HG03378 (cell line): ENCODE measurements at regions not wholly inside any gene's neighbourhood (a gene's known extent, or its start where the extent isn't known, plus 50 kb on each side); places are given as distances from the start of the nearest gene placed in this dataset.

Experiments
- ATAC-seq: cut with Tn5 transposase; IDR thresholded peaks from one replicate; pipeline ENCODE4 v1.9.1; 2021; ENCODE audit warnings: mild to moderate bottlenecking, moderate library complexity; ENCODE audit not compliant: unreplicated experiment

GRCh38 chr10:35922876-35923600, 280.9 kb upstream of the FZD8 start:
- no peak for ATAC-seq

DNA sequence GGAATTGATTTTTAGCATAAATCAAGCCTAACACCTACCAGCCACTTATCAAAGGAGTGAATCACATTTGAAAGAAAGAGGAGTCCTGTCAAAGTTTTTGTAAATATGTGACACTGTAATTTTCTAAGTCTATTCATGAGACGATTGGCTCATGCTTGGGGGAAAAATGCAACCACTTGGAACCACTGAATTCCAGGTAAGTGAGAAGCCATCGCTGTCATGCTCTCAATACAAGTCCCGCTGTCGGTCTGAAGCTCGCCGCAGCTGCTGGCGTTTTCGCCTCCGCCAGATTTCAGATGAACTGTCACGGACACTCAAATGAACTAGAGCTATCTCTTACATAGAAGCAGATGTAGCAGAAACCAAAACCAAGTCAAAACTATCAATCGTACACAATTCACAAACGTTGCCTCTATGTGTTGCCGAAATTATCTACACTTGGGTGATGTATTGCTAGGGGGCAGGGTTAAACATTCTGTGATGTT, 279.8 kb upstream of the FZD8 start:
- ATAC-seq, result no peak

DNA sequence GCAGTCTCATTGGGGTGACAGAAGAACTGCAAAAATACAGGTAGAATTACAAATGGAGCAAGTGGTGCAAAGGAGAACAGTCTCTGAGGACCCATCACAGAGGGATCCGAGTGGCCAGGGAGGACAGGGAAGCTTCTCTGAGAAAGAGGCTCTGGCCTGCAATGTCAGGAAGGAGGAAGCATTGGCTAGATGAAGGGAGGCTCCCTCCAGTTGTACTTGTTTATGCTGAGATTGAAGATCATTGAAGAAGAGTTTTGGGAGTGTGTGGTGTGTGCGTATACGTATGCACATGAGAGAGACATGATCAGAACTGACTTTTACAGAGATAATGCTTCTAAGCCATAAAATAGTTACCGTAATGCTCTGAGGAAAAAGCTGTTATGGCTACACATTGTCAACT, 274.7 kb upstream of the FZD8 start:
- no peak for ATAC-seq

GRCh38 chr10:35913628-35914027, 271.5 kb upstream of the FZD8 start:
- ATAC-seq, result no peak

DNA sequence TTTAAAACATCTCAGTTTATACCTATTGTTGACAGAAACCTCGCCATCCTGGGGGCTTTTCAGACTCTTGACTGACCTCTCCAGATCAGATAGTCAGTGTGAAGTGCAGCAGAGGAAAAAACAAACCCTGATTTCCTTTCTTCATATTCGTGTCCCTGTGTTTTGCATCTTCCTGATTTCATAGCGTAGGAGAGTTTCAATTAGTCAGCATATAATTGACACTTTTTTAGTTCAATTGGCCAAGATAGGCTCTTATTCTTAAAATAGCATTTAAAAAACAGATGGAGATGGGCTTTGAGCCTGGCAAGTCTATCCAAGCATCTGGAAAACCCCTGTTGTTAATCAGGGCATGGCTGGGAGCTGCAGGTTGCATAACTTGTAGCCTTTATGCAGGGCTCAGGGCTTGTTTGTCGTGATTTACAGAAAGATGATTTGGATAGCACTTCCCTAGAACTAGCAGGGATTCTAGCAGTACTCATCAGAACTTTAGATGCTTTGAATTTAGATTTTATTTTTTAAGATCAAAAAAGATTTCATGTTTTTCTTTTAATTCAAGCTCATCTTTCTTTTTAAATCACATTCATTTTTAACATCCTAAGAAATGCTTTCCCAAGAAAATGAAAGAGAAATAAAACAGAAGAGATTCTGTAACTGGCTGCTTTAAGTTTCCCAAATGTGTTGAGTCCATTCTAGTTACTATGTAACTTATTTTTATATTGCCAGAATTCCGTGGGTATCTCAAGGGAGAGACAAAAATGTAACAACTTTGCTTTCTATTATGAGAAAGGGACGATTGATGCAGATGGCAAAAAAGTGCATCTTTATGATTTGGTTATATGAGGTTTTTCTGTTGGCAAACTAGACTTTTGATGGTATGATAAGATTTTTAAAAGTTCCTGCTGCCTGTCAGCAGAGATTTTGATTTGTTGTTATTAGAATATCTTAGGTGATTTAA, 270.8 kb upstream of the FZD8 start:
- ATAC-seq, result no peak

DNA sequence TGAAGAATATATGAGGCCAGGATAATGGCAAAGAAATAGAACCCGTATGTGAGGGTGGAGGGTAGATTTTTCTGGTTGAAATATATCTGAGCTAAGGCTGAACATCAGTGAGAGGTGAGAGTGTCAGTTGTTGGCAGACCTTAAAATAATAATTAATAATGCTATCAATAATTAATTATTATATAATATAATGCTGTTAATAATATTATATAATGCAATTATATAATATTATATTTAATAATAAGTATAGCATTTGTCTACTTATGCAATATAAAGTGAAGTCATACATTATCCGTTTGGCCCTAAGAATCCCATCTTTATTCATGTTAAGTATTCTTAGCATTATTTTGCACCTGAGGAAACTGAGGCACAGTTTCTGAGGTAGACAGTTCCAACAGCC, 269.9 kb upstream of the FZD8 start:
- no peak for ATAC-seq

- no peak for ATAC-seq
These were observed 269.1 kb upstream of the FZD8 start for GRCh38 chr10:35911233-35911632.

DNA sequence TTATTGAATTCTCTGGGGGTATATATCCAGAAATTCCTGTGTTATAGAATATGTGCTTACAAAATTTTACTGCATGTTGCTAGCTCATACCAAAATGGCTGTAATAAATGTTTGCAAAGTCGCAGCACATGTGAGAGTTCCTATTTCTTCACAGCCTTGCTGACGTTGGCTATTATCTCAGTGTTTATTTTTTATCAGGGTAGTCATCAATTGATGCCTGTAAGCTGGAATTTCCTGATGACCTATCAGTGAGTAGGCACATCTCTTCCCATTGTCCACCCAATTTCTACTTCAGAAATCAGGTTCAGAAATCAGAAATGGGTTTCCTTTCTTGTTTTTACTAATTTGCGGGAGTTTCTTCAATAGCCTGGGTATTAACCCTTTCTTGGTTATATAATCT, 268.1 kb upstream of the FZD8 start:
- no peak for ATAC-seq

DNA sequence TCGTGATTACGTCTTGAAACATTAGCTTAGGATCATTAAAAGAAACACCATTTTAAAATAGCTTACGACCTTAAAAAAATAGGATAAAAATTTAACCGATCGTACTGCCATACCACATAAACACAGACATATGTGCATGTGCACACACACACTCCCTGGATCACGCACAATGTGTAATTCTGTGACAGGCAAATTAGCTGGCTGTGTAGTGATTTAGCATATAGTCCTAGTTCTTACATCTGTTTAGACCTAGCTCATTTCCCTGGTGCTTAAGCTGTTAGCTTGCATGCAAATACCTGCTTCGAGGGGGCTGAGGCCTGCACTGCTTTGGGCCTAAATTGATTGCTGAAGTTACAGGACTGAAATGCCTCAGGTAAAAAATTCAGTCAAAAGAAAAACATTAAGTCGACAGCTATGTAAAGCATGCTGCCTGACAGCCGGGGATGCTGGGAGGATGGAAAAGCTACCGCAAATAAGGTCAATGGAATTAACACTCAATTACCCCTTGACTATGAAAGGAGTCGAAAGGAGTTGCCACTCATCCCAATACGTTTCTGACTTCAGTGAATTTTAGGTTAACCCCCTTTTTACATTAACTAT, 267.1 kb upstream of the FZD8 start:
- no peak for ATAC-seq

GRCh38 chr10:35908451-35908850, 266.4 kb upstream of the FZD8 start:
- no peak for ATAC-seq

DNA sequence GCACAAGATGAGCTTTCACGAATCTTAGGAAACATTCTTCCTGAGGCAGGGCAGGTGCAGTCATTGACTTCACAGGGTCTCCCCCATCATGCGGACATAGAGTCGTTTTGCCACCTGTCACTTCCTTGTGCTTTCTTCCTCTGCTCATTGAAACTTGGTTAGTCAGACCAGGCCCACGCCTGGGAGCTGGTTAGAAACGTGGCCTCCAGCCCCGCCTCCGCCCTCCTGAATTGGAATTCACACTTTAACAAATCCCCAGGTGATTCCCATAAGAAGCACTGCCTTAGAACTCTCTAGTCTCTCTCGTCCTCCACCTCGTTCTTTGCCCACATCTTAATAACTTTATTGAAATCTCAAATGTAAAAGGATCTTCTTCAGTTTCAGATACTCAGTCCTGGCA, 265.5 kb upstream of the FZD8 start:
- no peak for ATAC-seq

- ATAC-seq, result no peak
These were observed 264.1 kb upstream of the FZD8 start for GRCh38 chr10:35906155-35906554.

DNA sequence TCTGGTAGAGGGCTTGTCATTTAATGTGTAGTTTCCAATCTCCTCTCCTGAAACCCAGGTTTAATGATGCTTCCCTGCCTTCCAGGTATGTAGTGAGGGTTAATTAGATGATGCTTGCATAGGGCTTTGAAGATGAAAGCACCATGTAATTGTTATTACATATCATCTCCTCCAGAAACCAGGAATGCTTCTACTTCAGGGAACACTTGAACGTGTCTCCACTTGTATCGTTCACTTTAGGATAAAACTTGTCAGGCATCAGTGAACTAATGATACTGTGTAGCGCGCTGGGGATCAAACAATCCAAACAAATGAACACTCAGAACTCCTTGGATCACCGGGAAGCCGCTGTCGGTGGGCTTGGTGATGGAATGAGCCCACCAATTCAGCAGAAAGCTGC, 260.9 kb upstream of the FZD8 start:
- no peak for ATAC-seq

- ATAC-seq, result no peak
These were observed 256.8 kb upstream of the FZD8 start for GRCh38 chr10:35898716-35899440.

GRCh38 chr10:35896001-35896400, 253.9 kb upstream of the FZD8 start:
- ATAC-seq, result no peak

GRCh38 chr10:35895331-35895730, 253.2 kb upstream of the FZD8 start:
- ATAC-seq, result no peak

GRCh38 chr10:35892526-35892925, 250.4 kb upstream of the FZD8 start:
- no peak for ATAC-seq

DNA sequence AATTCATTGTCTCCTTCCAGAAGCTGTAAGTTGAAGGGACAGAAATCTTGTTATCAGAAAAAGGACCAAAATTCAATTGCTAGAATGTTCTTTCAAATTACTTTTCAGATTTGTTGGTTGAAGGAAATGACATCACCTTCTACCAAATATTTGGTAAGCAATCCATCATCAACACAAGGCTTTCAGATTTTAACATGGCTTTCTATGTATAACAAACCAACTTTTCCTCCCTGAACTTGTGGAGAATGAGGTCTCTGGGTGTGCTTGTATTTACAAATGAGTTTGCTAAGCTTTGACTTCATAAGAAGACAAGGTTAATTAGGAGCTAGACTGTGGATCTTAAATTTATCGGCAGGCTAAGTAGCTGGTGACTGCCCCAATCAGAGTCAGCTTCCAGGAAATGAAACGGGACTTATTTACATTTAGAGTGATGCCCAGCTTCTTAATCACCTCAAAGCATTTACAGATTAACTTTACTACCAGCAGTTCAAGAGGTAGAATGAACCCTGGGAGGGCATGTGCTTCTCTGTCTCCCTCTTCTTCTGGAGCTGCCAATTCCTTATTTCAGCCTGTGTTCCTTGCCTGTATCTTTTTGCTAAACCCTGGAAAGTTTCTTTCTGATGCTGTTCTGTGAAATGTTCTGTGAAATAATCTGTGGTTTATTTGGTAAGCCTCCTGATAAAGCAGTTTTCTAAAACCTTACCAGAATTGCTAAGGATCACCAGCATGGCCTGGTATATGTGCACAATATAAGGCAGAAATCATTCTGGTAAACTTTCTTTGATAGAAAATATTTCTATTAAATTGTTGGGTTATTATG, 248.8 kb upstream of the FZD8 start:
- ATAC-seq, result no peak

DNA sequence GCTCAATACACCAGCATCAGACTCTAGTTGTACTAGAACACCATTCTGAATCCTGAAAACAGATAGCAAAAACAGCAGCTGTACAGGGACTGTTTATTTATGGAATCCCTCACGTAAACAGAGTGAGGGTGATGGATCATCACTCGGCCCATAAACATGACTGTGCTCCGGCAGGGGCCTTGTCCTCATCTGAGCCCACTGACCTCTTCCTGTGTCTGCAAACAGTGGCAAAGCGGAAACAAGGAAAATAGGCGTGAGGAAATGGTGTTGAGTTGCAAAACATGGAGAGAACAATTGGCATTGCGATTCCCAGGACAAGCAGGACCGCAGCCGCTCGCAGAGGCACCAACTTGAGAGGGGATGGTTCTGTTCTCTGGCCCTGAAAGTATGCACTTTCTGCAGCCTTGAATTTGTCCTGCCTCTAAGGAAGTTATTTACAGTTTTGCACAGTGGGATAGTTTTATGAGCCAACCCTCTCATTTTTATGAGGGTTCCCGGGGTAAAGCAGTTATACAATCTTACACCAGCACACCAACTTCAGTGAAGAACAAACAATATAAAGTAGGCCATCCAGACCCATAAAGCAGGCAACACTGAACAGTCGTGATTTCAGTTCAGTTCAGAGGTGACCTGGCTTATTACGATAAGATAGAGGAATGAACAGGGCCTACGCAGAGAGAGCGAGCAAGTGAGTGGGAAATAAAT, 248.0 kb upstream of the FZD8 start:
- ATAC-seq, result no peak

GRCh38 chr10:35889226-35889625, 247.1 kb upstream of the FZD8 start:
- no peak for ATAC-seq
